ENCODE measurements at regions not wholly inside any gene's neighbourhood (a gene's known extent, or its start where the extent isn't known, plus 50 kb on each side); places are given as distances from the start of the nearest gene placed in this dataset.

GRCh38 chr4:14361084-14361483, 641.2 kb upstream of the CPEB2 start:
- Histone ChIP-seq H3K4me3 (ENCODE audit: low read depth, low read length) (no peak overlapping the region), H3K27me3 (ENCODE audit: insufficient read depth, low read depth, severe bottlenecking) (no peaks in the 10 kb centered on the region), H3K27ac (no peak overlapping the region), H3K9me3 (ENCODE audit: severe bottlenecking) (peaks cover under 1% of the 10 kb centered on the region), H3K36me3 (no peaks in the 10 kb centered on the region)
- TF ChIP-seq CTCF (IDR thresholded peaks at IDR 0.05; ENCODE audit: low read depth, low read length): no peak
- no peak for DNase-seq

DNA sequence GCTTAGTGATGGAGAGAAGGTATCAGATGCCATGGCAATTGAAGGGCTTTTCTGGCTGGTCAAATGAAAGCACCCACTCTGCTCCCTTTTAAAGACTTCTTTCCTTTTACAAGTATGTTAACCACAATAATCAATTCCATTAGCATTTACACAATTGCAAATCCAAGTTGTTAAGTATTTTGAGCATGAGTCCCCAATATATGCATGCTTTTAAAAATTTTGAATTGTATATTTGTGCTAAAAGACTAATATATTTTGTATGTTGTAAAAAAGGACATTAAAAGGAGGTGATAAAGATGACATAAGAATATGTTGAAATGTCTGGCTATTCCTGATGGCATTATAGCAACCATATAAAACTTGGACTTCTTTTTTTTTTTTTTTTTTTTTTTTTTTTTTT, 639.9 kb upstream of the CPEB2 start:
- Histone ChIP-seq H3K36me3 (no peaks in the 10 kb centered on the region), H3K27me3 (ENCODE audit: insufficient read depth, low read depth, severe bottlenecking) (no peaks in the 10 kb centered on the region), H3K27ac (no peak overlapping the region), H3K4me3 (ENCODE audit: low read depth, low read length) (no peak overlapping the region), H3K9me3 (ENCODE audit: severe bottlenecking) (peaks cover 2% of the 10 kb centered on the region)
- no peak for DNase-seq
- TF ChIP-seq CTCF (IDR thresholded peaks at IDR 0.05; ENCODE audit: low read depth, low read length): no peak

- Histone ChIP-seq H3K4me3 (ENCODE audit: low read depth, low read length) (no peak overlapping the region), H3K27ac (no peak overlapping the region), H3K36me3 (no peaks in the 10 kb centered on the region), H3K9me3 (ENCODE audit: severe bottlenecking) (peaks cover 2% of the 10 kb centered on the region), H3K27me3 (ENCODE audit: insufficient read depth, low read depth, severe bottlenecking) (no peaks in the 10 kb centered on the region)
- no peak for TF ChIP-seq CTCF (IDR thresholded peaks at IDR 0.05; ENCODE audit: low read depth, low read length)
- no peak for DNase-seq
These were observed 637.2 kb upstream of the CPEB2 start for GRCh38 chr4:14364953-14365536.

DNA sequence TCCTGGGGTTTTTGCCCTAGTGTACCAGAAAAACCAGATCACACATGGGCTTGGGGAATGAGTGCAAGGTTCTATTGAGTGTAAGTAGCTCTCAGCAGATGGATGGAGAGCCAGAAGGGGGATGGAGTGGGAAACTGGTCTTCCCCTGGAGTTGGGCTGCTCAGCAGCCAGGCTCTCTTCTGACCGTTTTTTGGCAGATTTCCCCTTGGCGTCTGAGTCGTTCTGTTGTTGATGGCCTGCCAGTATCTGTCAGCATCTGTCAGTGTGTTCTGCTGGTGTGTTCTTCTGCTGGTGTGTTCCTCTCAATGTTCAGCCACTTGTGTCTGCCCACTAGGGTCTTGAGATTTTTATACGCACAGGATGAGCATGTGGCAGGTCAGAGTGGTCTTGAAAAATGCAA, 633.9 kb upstream of the CPEB2 start:
- Histone ChIP-seq H3K36me3 (no peaks in the 10 kb centered on the region), H3K9me3 (ENCODE audit: severe bottlenecking) (peaks cover 2% of the 10 kb centered on the region), H3K27me3 (ENCODE audit: insufficient read depth, low read depth, severe bottlenecking) (no peaks in the 10 kb centered on the region), H3K27ac (no peak overlapping the region), H3K4me3 (ENCODE audit: low read depth, low read length) (no peak overlapping the region)
- no peak for TF ChIP-seq CTCF (IDR thresholded peaks at IDR 0.05; ENCODE audit: low read depth, low read length)
- DNase-seq: no peak

GRCh38 chr4:14371131-14371530, 631.1 kb upstream of the CPEB2 start:
- no peak for DNase-seq
- no peak for TF ChIP-seq CTCF (IDR thresholded peaks at IDR 0.05; ENCODE audit: low read depth, low read length)
- H3K9me3 ChIP-seq (ENCODE audit: severe bottlenecking): peaks cover 1% of the 10 kb centered on the region
- H3K27ac ChIP-seq: no peak overlapping the region
- H3K27me3 ChIP-seq (ENCODE audit: insufficient read depth, low read depth, severe bottlenecking): no peaks in the 10 kb centered on the region
- no peak overlapping the region for H3K4me3 ChIP-seq (ENCODE audit: low read depth, low read length)
- H3K36me3 ChIP-seq: no peaks in the 10 kb centered on the region

DNA sequence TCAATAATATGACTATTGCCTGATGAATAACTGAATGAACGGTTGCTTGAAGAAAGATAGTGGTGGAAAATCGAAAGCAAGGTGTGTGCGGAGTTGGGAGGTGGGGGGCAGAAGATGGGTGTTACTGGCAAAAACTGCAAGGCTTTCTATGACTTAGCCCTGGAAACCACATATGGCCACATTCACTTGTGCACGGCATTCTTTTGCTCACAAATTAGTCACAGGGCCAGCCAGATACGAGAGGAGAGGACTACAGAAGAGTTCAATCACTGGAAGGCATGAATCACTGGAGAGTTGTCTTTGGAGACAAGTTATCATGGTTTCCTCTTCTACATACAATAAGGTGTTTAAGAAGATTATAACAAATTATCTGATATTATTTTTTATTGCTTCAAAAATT, 626.5 kb upstream of the CPEB2 start:
- DNase-seq: no peak
- Histone ChIP-seq H3K27ac (no peak overlapping the region), H3K36me3 (no peaks in the 10 kb centered on the region), H3K27me3 (ENCODE audit: insufficient read depth, low read depth, severe bottlenecking) (no peaks in the 10 kb centered on the region), H3K4me3 (ENCODE audit: low read depth, low read length) (no peak overlapping the region), H3K9me3 (ENCODE audit: severe bottlenecking) (peaks cover 7% of the 10 kb centered on the region)
- TF ChIP-seq CTCF (IDR thresholded peaks at IDR 0.05; ENCODE audit: low read depth, low read length): no peak
